ENCODE measurements at regions not wholly inside any gene's neighbourhood (a gene's known extent, or its start where the extent isn't known, plus 50 kb on each side); places are given as distances from the start of the nearest gene placed in this dataset.

GRCh38 chr3:29070959-29071634 is 209.8 kb upstream of the RBMS3 start:
- POLR2A ChIA-PET = no interaction called here
- Mint-ChIP-seq H3K27me3 (no peaks in the 10 kb centered on the region), H3K4me3 (no peak overlapping the region), H3K9me3 (no peaks in the 10 kb centered on the region), H3K4me1 (ENCODE audit: low read depth) (no peaks in the 10 kb centered on the region), H3K36me3 (ENCODE audit: low read depth) (no peaks in the 10 kb centered on the region), H3K27ac (no peak overlapping the region)
- intact Hi-C loops (cut with DNase I, micrococcal nuclease) = no loop called here
- Histone ChIP-seq H3K36me3 (ENCODE audit: insufficient read depth, low read length) (no peaks in the 10 kb centered on the region), H3K4me3 (ENCODE audit: low read length) (no peak overlapping the region), H3K27me3 (ENCODE audit: control insufficient read depth in 1 of 2, insufficient read depth in 2 of 2, low read length in 2 of 2) (no peaks in the 10 kb centered on the region), H3K27ac (ENCODE audit: low read depth in 1 of 2, low read length in 2 of 2) (no peak overlapping the region), H3K4me1 (ENCODE audit: insufficient read depth, low read length) (no peaks in the 10 kb centered on the region), H3K9me3 (ENCODE audit: control insufficient read depth in 1 of 2, insufficient read depth in 1 of 2, low read length in 2 of 2) (peaks cover 0 to 4% of the 10 kb centered on the region in 2 experiments)
- CTCF ChIA-PET = no interaction called here
- DNase-seq = no peak
- no peak for TF ChIP-seq CTCF (IDR thresholded peaks at IDR 0.05)
- no peak for ATAC-seq (ENCODE audit: poor library complexity)

GRCh38 chr3:29072611-29073010 is 208.3 kb upstream of the RBMS3 start:
- H3K36me3 Mint-ChIP-seq (ENCODE audit: low read depth) = no peaks in the 10 kb centered on the region
- DNase-seq (no peak), ATAC-seq (ENCODE audit: poor library complexity) (no peak)
- H3K4me1 ChIP-seq (ENCODE audit: insufficient read depth, low read length) = no peaks in the 10 kb centered on the region
- H3K4me3 ChIP-seq (ENCODE audit: low read length) = no peak overlapping the region
- TF ChIP-seq CTCF (IDR thresholded peaks at IDR 0.05) = no peak
- POLR2A ChIA-PET = no interaction called here
- H3K9me3 Mint-ChIP-seq = no peaks in the 10 kb centered on the region
- no peak overlapping the region for H3K4me3 Mint-ChIP-seq
- no peaks in the 10 kb centered on the region for H3K4me1 Mint-ChIP-seq (ENCODE audit: low read depth)
- intact Hi-C loops (cut with DNase I, micrococcal nuclease) = no loop called here
- H3K27ac Mint-ChIP-seq = no peak overlapping the region
- no peaks in the 10 kb centered on the region for H3K36me3 ChIP-seq (ENCODE audit: insufficient read depth, low read length)
- H3K27me3 Mint-ChIP-seq = no peaks in the 10 kb centered on the region
- no peak overlapping the region for H3K27ac ChIP-seq (ENCODE audit: low read depth in 1 of 2, low read length in 2 of 2)
- no peaks in the 10 kb centered on the region for H3K27me3 ChIP-seq (ENCODE audit: control insufficient read depth in 1 of 2, insufficient read depth in 2 of 2, low read length in 2 of 2)
- CTCF ChIA-PET = no interaction called here
- H3K9me3 ChIP-seq (ENCODE audit: control insufficient read depth in 1 of 2, insufficient read depth in 1 of 2, low read length in 2 of 2) = no peaks in the 10 kb centered on the region

GRCh38 chr3:29077356-29077755 is 203.5 kb upstream of the RBMS3 start:
- Mint-ChIP-seq H3K36me3 (ENCODE audit: low read depth) (no peaks in the 10 kb centered on the region), H3K4me1 (ENCODE audit: low read depth) (no peaks in the 10 kb centered on the region), H3K9me3 (no peaks in the 10 kb centered on the region), H3K27me3 (no peaks in the 10 kb centered on the region), H3K27ac (no peak overlapping the region), H3K4me3 (no peak overlapping the region)
- no peak overlapping the region for H3K4me3 ChIP-seq (ENCODE audit: low read length)
- no peaks in the 10 kb centered on the region for H3K4me1 ChIP-seq (ENCODE audit: insufficient read depth, low read length)
- H3K27me3 ChIP-seq (ENCODE audit: control insufficient read depth in 1 of 2, insufficient read depth in 2 of 2, low read length in 2 of 2) = no peaks in the 10 kb centered on the region
- H3K36me3 ChIP-seq (ENCODE audit: insufficient read depth, low read length) = no peaks in the 10 kb centered on the region
- ATAC-seq (ENCODE audit: poor library complexity) (no peak), DNase-seq (no peak)
- ChIA-PET POLR2A (no interaction called here), CTCF (no interaction called here)
- peaks cover 0 to under 1% of the 10 kb centered on the region in 2 experiments for H3K9me3 ChIP-seq (ENCODE audit: control insufficient read depth in 1 of 2, insufficient read depth in 1 of 2, low read length in 2 of 2)
- TF ChIP-seq CTCF (IDR thresholded peaks at IDR 0.05) = no peak
- H3K27ac ChIP-seq (ENCODE audit: low read depth in 1 of 2, low read length in 2 of 2) = no peak overlapping the region
- intact Hi-C loops (cut with DNase I, micrococcal nuclease) = no loop called here
